ENCODE measurements at regions not wholly inside any gene's neighbourhood (a gene's known extent, or its start where the extent isn't known, plus 50 kb on each side); places are given as distances from the start of the nearest gene placed in this dataset.

GRCh38 chr22:19608003-19608690 lies 83.9 kb upstream of the CLDN5 start:
- Histone ChIP-seq H4K5ac (ENCODE audit: insufficient read length, low read depth, low read length) (no peak overlapping the region), H3K56ac (replicated peaks; ENCODE audit: insufficient read length, low read depth, low read length) (no peak overlapping the region), H3K79me2 (ENCODE audit: control insufficient read depth in 1 of 2, insufficient read depth in 2 of 2, low read length in 2 of 2) (no peaks in the 10 kb centered on the region), H3K27me3 (replicated peaks in 1 of 4; ENCODE audit: control insufficient read depth in 3 of 4, extremely low read depth in 1 of 4, insufficient read depth in 3 of 4, low read length in 3 of 4) (no peaks in the 10 kb centered on the region), H3K4ac (replicated peaks; ENCODE audit: insufficient read length, low read depth, low read length) (peak overlapping the region; percentile 80), H2BK20ac (ENCODE audit: low read length) (peak overlapping the region; percentile 88), H3K14ac (ENCODE audit: insufficient read length) (no peak overlapping the region), H3K27ac (ENCODE audit: low read depth, low read length) (no peak overlapping the region), H3K79me1 (ENCODE audit: low read depth, low read length) (0 out of 2 replicates have a peak, but pooled peaks cover 2% of the 10 kb centered on the region), H3K23ac (ENCODE audit: insufficient read length) (no peak overlapping the region), H3K9ac (replicated peaks in 1 of 4; ENCODE audit: extremely low read depth in 1 of 4, low read depth in 3 of 4, low read length in 3 of 4) (no peak overlapping the region), H2BK120ac (replicated peaks; ENCODE audit: low read depth, low read length) (no peak overlapping the region), H2AK5ac (ENCODE audit: low read depth, low read length) (no peak overlapping the region), H4K20me1 (replicated peaks in 1 of 2; ENCODE audit: control insufficient read depth in 1 of 2, insufficient read depth in 2 of 2, low read length in 2 of 2) (no peaks in the 10 kb centered on the region), H4K91ac (replicated peaks; ENCODE audit: insufficient read length, low read length) (peak overlapping the region; percentile 70), H3K23me2 (ENCODE audit: low read depth, low read length) (no peaks in the 10 kb centered on the region), H3K18ac (ENCODE audit: extremely low read depth, low read length) (peak overlapping the region; percentile 52; the same call in 1 of the 2 replicates), H3K36me3 (ENCODE audit: control insufficient read depth in 2 of 4, insufficient read depth in 4 of 4, low read length in 3 of 4) (no peaks in the 10 kb centered on the region), H3K4me3 (ENCODE audit: extremely low read depth in 1 of 4, insufficient read depth in 2 of 4, low read depth in 3 of 4, low read length in 4 of 4) (no peak overlapping the region), H2BK15ac (ENCODE audit: low read length) (peak overlapping the region; percentile 99; the same call in 1 of the 2 replicates), H2AFZ (ENCODE audit: low read length) (0 out of 2 replicates have a peak overlapping the region, but pooled peaks have one; percentile 10), H3K4me1 (replicated peaks in 1 of 4; ENCODE audit: control insufficient read depth in 3 of 4, insufficient read depth in 4 of 4, low read length in 3 of 4) (peaks cover 0 to 26% (median 21%) of the 10 kb centered on the region in 4 experiments; a peak in 6 of 7 replicates), H3K4me2 (ENCODE audit: insufficient read depth in 1 of 2, low read depth in 2 of 2, low read length in 2 of 2) (no peak overlapping the region), H2BK12ac (ENCODE audit: low read depth, low read length) (peak overlapping the region; percentile 99; the same call in 1 of the 2 replicates), H2BK5ac (ENCODE audit: low read depth, low read length) (0 out of 2 replicates have a peak overlapping the region, but pooled peaks have one; percentile 71), H3K9me3 (ENCODE audit: insufficient read depth in 2 of 2, low read depth in 1 of 2, low read length in 1 of 2) (no peaks in the 10 kb centered on the region), H4K8ac (ENCODE audit: extremely low read depth, insufficient read depth, low read length) (no peak overlapping the region)
- FAIRE-seq (no peak), DNase-seq (ENCODE audit: low read depth in 1 of 2, low spot score in 2 of 2) (no peak)
- TF ChIP-seq RXRA (IDR thresholded peaks at IDR 0.05; ENCODE audit: insufficient read depth, low read depth, low read length) (no peak), BACH1 (IDR thresholded peaks at IDR 0.05; ENCODE audit: low read length) (no peak), RAD21 (IDR thresholded peaks at IDR 0.05 in 1 of 2, conservative IDR thresholded peaks at IDR 0.05 in 1 of 2; ENCODE audit: low read depth in 2 of 2, low read length in 2 of 2) (no peak), EGR1 (IDR thresholded peaks at IDR 0.05; ENCODE audit: borderline replicate concordance, low read depth, low read length) (no peak), NANOG (IDR thresholded peaks at IDR 0.05; ENCODE audit: insufficient read depth, low read depth, low read length, poor library complexity, severe bottlenecking) (no peak), TCF12 (IDR thresholded peaks at IDR 0.05; ENCODE audit: low read depth, low read length) (no peak), CEBPB (IDR thresholded peaks at IDR 0.05; ENCODE audit: low read depth, low read length) (no peak), GTF2F1 (IDR thresholded peaks at IDR 0.05; ENCODE audit: borderline replicate concordance, low read depth, low read length) (no peak), SP4 (IDR thresholded peaks at IDR 0.05; ENCODE audit: low read length) (no peak), CTBP2 (IDR thresholded peaks at IDR 0.05; ENCODE audit: borderline replicate concordance, insufficient read depth, insufficient read length, low read length) (no peak)
- TF ChIP-seq, protein P1, sequence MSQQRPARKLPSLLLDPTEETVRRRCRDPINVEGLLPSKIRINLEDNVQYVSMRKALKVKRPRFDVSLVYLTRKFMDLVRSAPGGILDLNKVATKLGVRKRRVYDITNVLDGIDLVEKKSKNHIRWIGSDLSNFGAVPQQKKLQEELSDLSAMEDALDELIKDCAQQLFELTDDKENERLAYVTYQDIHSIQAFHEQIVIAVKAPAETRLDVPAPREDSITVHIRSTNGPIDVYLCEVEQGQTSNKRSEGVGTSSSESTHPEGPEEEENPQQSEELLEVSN (IDR thresholded peaks at IDR 0.05) = no peak
- CTCF ChIA-PET (ENCODE audit: partially characterized antibody) = interaction anchor here (0.5 to 2.6 kb wide), 8 partner anchors 13 to 116 kb away, joined by 3 to 12 read pairs (median 4); partner anchors contain the start of gene GP1BB
- 86% methylated on average over 11 of the region's 11 CpGs; no CpG with 5 or more reads in 1 of the 2 experiments for WGBS, 2 experiments (ENCODE audit: extremely low coverage in 1 of 2, insufficient coverage in 1 of 2, insufficient read length in 1 of 2, insufficient replicate concordance in 2 of 2, low coverage in 1 of 2, low lambda C conversion rate in 2 of 2, missing lambda C conversion rate in 1 of 2)
- POLR2A ChIA-PET (ENCODE audit: partially characterized antibody) = interaction anchor here (1.3 kb wide), 1 partner anchor 16 kb away, joined by 4 read pairs; no protein-coding TSS in a partner anchor

Measured in H1 (cell line).